OCI-LY1 (cell line): ENCODE measurements at regions not wholly inside any gene's neighbourhood (a gene's known extent, or its start where the extent isn't known, plus 50 kb on each side); places are given as distances from the start of the nearest gene placed in this dataset.

ENCODE experiments used
- H2AFZ ChIP-seq: fragments of 200-600 bp; sonication (generic), shearing (Covaris generic); 2 replicates; pipeline ENCODE4 v1.6.0; 2014; ENCODE audit warnings: antibody characterized with exemption, mild to moderate bottlenecking, low read length
- H3F3A ChIP-seq: fragments of 200-600 bp; sonication (generic), shearing (Covaris generic); 2 replicates; pipeline ENCODE4 v1.6.0; 2014; ENCODE audit warnings: mild to moderate bottlenecking, antibody characterized with exemption, low read length, moderate library complexity; ENCODE audit not compliant: insufficient read depth
- H3K27ac ChIP-seq: fragments of 200-600 bp; sonication (generic); 2 replicates; pipeline ENCODE4 v1.5.1; 2014; ENCODE audit warnings: low read length, mixed run types, mild to moderate bottlenecking, low read depth; ENCODE audit not compliant: poor library complexity, severe bottlenecking
- H3K27me3 ChIP-seq: fragments of 200-600 bp; sonication (generic); 2 replicates; pipeline ENCODE4 v1.6.0; 2014; ENCODE audit warnings: antibody characterized with exemption, mild to moderate bottlenecking, low read length, moderate library complexity; ENCODE audit not compliant: insufficient read depth
- H3K36me3 ChIP-seq: fragments of 200-600 bp; sonication (generic); 2 replicates; pipeline ENCODE4 v1.6.1; 2014; ENCODE audit warnings: mild to moderate bottlenecking, antibody characterized with exemption, low read length, moderate library complexity, mixed read lengths; ENCODE audit not compliant: insufficient read depth
- H3K4me1 ChIP-seq: fragments of 200-600 bp; sonication (generic); 2 replicates; pipeline ENCODE4 v1.5.1; 2014; ENCODE audit warnings: mild to moderate bottlenecking, low read length, moderate library complexity; ENCODE audit not compliant: insufficient read depth, severe bottlenecking
- H3K4me2 ChIP-seq: fragments of 200-600 bp; sonication (generic), shearing (Covaris generic); 2 replicates; pipeline ENCODE4 v1.6.1; 2014; ENCODE audit warnings: low read length
- H3K4me3 ChIP-seq: fragments of 200-600 bp; sonication (generic); 2 replicates; pipeline ENCODE4 v1.5.1; 2014; ENCODE audit warnings: low read length, low read depth, mild to moderate bottlenecking, mixed read lengths; ENCODE audit not compliant: poor library complexity, severe bottlenecking
- H3K79me2 ChIP-seq: fragments of 200-600 bp; shearing (Covaris generic); 2 replicates; pipeline ENCODE4 v1.6.1; 2016; ENCODE audit warnings: mixed run types, low read length, mixed read lengths; ENCODE audit not compliant: insufficient read depth
- H3K9ac ChIP-seq: fragments of 200-600 bp; sonication (generic), shearing (Covaris generic); 2 replicates; pipeline ENCODE4 v1.6.1; 2014; ENCODE audit warnings: mild to moderate bottlenecking, low read length, mixed read lengths
- H3K9me2 ChIP-seq: fragments of 200-600 bp; sonication (generic), shearing (Covaris generic); 2 replicates; pipeline ENCODE4 v1.6.1; 2014; ENCODE audit warnings: low read depth, mild to moderate bottlenecking, low read length, mixed read lengths
- H3K9me3 ChIP-seq: fragments of 200-600 bp; shearing (Covaris generic); 2 replicates; pipeline ENCODE4 v1.6.1; 2014; ENCODE audit warnings: low read length, mixed read lengths
- H4K20me1 ChIP-seq: fragments of 200-600 bp; sonication (generic), shearing (Covaris generic); 2 replicates; pipeline ENCODE4 v1.6.0; 2016; ENCODE audit warnings: mild to moderate bottlenecking, low read length; ENCODE audit not compliant: insufficient read depth
- CTCF ChIP-seq: fragments of 200-600 bp; sonication (generic), shearing (Covaris generic); IDR thresholded peaks from 2 replicates; pipeline ENCODE4 v1.5.1; 2017; ENCODE audit warnings: mild to moderate bottlenecking, antibody characterized with exemption, low read length, moderate library complexity, mixed read lengths
- EZH2 ChIP-seq: fragments of 200-600 bp; sonication (generic), shearing (Covaris generic); IDR thresholded peaks from 2 replicates; pipeline ENCODE4 v1.8.0; 2017; ENCODE audit warnings: borderline replicate concordance, mixed run types, mild to moderate bottlenecking, antibody characterized with exemption, low read length, moderate library complexity, mixed read lengths

- Histone ChIP-seq H3K4me2 (peak overlapping the region; percentile 77), H3K4me1 (peaks cover 73% of the 10 kb centered on the region)
- TF ChIP-seq EZH2 (no peak), CTCF (no peak)
These were observed 81.4 kb upstream of the CHD2 start for GRCh38 chr15:92818651-92819277.

DNA sequence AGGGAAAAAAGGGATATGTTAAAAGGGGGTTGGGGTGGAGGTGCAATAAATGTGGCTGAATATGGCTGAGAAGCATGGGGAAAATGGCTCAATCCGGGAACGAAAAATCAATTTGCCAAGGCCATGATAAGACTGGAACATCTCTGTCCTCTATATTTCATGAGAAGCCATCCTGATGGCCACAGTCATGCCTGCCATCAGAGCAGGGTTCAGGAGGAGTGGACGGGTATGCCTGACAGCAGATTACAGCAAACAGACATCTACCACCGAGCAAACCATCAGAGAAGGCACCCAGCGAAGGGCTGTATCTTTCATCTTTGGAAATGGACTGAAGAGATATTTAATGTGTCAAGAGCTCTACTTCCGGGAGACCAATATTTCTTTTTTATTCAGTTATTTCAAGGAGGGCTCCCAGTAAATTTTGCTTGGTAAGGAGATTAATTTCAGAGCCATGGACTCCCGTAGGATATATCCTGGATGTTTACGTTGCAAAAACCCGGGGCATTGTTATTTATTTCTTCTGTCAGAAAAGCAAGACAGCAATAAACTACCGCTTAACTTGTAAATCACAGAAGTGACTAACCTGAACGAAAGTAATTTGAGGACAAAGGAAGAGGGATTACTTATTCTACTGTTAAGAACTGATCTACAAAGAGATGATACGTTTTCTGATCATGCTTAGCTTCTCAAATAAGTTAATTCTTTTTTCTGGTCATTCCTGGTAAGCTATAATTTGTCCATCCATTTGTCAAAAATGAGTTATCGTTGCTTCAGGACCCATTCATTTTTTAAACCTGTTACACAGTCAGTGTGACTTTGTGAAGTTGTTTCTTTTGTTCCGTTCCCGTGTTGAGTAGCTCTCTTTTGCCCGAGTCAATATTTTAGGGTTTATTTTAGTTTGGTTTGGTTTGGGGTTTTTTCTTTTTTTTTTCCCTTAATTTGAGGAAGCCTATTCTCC, 80.6 kb upstream of the CHD2 start:
- Histone ChIP-seq H3K4me3 (peak overlapping the region; percentile 54), H3K27ac (peak overlapping the region; percentile 94), H3F3A (no peaks in the 10 kb centered on the region; the same call in 1 of the 2 replicates), H3K9me3 (no peaks in the 10 kb centered on the region), H3K9me2 (no peaks in the 10 kb centered on the region), H3K4me1 (peaks cover 79% of the 10 kb centered on the region), H3K36me3 (no peaks in the 10 kb centered on the region), H3K27me3 (no peaks in the 10 kb centered on the region), H3K4me2 (peak overlapping the region; percentile 77), H3K9ac (peak overlapping the region; percentile 66), H4K20me1 (no peaks in the 10 kb centered on the region), H2AFZ (no peak overlapping the region), H3K79me2 (no peaks in the 10 kb centered on the region)
- TF ChIP-seq CTCF = no peak
- TF ChIP-seq EZH2 = no peak

More at GRCh38 chr15:92818651-92819277, 81.4 kb upstream of the CHD2 start:
- H3K27ac ChIP-seq = peak overlapping the region; percentile 94
- H3K4me3 ChIP-seq = peak overlapping the region; percentile 54
- no peaks in the 10 kb centered on the region; the same call in 1 of the 2 replicates for H3F3A ChIP-seq
- H3K27me3 ChIP-seq = no peaks in the 10 kb centered on the region
- H4K20me1 ChIP-seq = no peaks in the 10 kb centered on the region
- peak overlapping the region; percentile 66 for H3K9ac ChIP-seq
- H2AFZ ChIP-seq = peak overlapping the region; percentile 62
- no peaks in the 10 kb centered on the region for H3K79me2 ChIP-seq
- no peaks in the 10 kb centered on the region for H3K9me3 ChIP-seq
- no peaks in the 10 kb centered on the region for H3K9me2 ChIP-seq
- H3K36me3 ChIP-seq = no peaks in the 10 kb centered on the region

DNA sequence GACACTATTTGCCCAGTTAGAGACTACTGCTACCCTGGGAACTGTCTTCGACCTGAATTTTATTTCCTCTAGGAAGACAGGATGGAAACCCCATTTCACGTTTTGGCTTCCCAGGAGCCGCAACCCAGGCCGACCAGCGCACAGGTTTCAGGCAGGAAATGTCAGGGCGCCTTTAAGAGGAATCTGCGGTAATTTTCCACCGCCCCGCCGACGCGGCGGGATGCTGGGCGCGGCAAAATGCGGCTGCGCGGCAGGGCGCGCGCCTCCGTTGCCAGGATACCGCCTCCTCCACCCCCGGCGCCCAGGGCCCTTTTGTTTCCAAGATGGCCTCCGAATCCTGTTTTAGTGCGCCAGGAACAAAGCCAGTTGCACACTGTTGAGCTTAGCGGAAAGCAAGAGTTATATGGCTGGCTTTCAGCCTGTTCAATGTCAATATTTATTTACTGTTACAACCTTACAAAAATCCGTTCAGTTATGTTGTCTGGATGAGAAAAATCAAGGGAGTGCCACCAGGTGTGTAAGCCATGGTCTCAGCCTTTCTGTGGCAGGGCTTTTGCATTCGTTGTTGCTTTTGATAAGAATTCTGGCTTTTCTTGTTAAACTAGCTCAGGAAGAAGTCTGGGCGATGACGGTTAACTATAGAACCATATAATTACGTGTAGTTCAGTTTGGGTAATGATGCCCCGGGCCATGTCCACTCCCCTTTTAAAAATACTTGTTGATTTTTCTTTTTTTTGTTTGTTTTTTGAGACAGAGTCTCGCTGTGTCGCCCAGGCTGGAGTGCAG, 79.7 kb upstream of the CHD2 start:
- Histone ChIP-seq H3K4me1 (peaks cover 88% of the 10 kb centered on the region), H3K36me3 (no peaks in the 10 kb centered on the region), H3K9me3 (no peaks in the 10 kb centered on the region), H3K9ac (peak overlapping the region; percentile 66), H3K9me2 (no peaks in the 10 kb centered on the region), H2AFZ (no peak overlapping the region), H3F3A (no peaks in the 10 kb centered on the region; the same call in 1 of the 2 replicates), H3K27ac (peak overlapping the region; percentile 94), H3K27me3 (no peaks in the 10 kb centered on the region), H3K4me3 (peak overlapping the region; percentile 54), H3K4me2 (peak overlapping the region; percentile 77), H4K20me1 (no peaks in the 10 kb centered on the region), H3K79me2 (no peaks in the 10 kb centered on the region)
- TF ChIP-seq EZH2 = no peak
- no peak for TF ChIP-seq CTCF
